T-helper 1 cell treated with Interleukin-12 subunit alpha and Interleukin-12 subunit beta and Interleukin-4 antibody, amounts not matched to agents 30 μg/mL and 1 μg/mL, for 36 hours (primary cell): ENCODE measurements at regions not wholly inside any gene's neighbourhood (a gene's known extent, or its start where the extent isn't known, plus 50 kb on each side); places are given as distances from the start of the nearest gene placed in this dataset.

Experiments
- H3K27ac Mint-ChIP-seq: one replicate; pipeline ENCODE4 v1.8.0; 2021; ENCODE audit warnings: mild to moderate bottlenecking, mixed read lengths
- H3K27me3 Mint-ChIP-seq: one replicate; pipeline ENCODE4 v1.8.0; 2021; ENCODE audit warnings: low read depth, mixed read lengths
- H3K36me3 Mint-ChIP-seq: one replicate; pipeline ENCODE4 v1.8.0; 2021; ENCODE audit warnings: low read depth, mixed read lengths
- H3K4me1 Mint-ChIP-seq: one replicate; pipeline ENCODE4 v1.8.0; 2021; ENCODE audit warnings: low read depth, mixed read lengths
- H3K4me3 Mint-ChIP-seq: one replicate; pipeline ENCODE4 v1.8.0; 2021; ENCODE audit warnings: mild to moderate bottlenecking, moderate library complexity, mixed read lengths
- H3K9me3 Mint-ChIP-seq: one replicate; pipeline ENCODE4 v1.8.0; 2021; ENCODE audit warnings: mixed read lengths

DNA sequence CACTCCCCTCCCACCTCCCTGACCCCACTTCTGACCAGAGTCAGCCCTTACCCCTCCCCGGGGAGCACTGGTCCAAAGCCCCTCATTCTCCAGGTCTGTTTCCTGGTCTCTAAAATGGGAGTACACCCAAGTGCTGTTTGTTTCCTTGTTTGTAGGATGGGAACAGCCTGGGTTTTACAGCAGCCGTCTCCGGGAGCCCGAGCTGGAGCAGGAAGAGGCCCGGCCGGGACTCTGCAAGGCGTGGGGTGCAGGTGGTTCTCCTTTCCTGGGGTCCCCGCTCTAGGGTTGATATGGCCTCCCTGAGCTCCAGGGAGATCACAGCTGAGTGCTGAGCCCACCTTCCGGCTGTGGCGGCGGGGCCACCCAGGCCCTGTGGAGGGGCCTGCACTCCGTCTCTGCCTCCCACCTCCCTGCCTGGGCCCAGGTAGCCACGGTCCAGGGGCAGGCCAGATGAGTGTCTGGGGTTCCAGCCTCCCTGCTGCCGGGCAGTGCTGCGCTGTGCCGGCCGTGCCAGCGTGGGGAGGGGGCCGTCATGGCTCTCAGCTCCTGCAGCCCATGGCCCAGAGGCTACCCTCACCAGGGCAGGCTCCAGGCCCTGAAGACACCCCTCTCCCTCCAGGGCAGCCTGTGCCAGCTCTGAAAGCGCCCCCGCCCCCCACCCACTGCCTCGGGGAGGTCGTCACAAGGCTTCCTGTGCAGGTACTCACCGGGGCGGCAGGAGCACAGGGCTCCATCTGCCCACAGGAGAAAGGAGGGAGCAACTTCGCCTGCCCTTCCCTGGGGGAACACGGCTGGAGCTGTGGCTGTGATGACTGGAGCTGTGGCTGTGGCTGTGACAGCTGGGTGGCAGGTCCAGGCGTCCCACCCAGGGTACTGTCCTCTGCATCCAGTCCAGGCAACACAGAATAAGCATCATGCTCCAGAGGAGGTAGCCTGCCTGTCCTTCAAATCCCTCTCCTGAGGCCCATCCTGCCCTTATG lies 98.8 kb downstream of the ADRA2C start:
- no peaks in the 10 kb centered on the region for H3K4me1 Mint-ChIP-seq
- H3K4me3 Mint-ChIP-seq = no peak overlapping the region
- H3K27me3 Mint-ChIP-seq = no peaks in the 10 kb centered on the region
- no peaks in the 10 kb centered on the region for H3K9me3 Mint-ChIP-seq
- no peak overlapping the region for H3K27ac Mint-ChIP-seq
- no peaks in the 10 kb centered on the region for H3K36me3 Mint-ChIP-seq

GRCh38 chr4:3865986-3866812 lies 100.0 kb downstream of the ADRA2C start:
- peaks cover 11% of the 10 kb centered on the region for H3K27me3 Mint-ChIP-seq
- no peak overlapping the region for H3K27ac Mint-ChIP-seq
- H3K4me1 Mint-ChIP-seq = no peaks in the 10 kb centered on the region
- no peaks in the 10 kb centered on the region for H3K36me3 Mint-ChIP-seq
- H3K4me3 Mint-ChIP-seq = no peak overlapping the region
- H3K9me3 Mint-ChIP-seq = no peaks in the 10 kb centered on the region

DNA sequence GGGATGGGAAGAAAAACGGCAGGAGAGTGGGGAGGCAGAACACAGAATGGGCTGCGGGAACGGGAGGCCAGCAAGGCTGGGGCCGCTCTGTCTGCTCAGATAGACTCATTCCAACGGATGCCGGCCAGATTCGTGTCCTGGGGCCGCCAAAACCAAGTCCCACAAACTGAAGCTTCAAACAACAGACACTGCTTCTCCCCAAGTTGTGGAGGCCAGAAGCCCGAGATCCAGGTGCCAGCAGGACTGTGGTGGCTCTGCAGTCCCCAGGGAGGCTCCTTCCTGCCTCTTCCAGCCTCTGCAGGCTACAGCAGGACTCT lies 100.6 kb downstream of the ADRA2C start:
- Mint-ChIP-seq H3K9me3 (no peaks in the 10 kb centered on the region), H3K4me3 (no peak overlapping the region), H3K27me3 (peaks cover 12% of the 10 kb centered on the region), H3K4me1 (no peaks in the 10 kb centered on the region), H3K27ac (no peak overlapping the region), H3K36me3 (no peaks in the 10 kb centered on the region)

- Mint-ChIP-seq H3K36me3 (no peaks in the 10 kb centered on the region), H3K27me3 (peaks cover 12% of the 10 kb centered on the region), H3K27ac (no peak overlapping the region), H3K4me3 (no peak overlapping the region), H3K9me3 (no peaks in the 10 kb centered on the region), H3K4me1 (no peaks in the 10 kb centered on the region)
Observed at GRCh38 chr4:3867403-3868100, 101.4 kb downstream of the ADRA2C start.

DNA sequence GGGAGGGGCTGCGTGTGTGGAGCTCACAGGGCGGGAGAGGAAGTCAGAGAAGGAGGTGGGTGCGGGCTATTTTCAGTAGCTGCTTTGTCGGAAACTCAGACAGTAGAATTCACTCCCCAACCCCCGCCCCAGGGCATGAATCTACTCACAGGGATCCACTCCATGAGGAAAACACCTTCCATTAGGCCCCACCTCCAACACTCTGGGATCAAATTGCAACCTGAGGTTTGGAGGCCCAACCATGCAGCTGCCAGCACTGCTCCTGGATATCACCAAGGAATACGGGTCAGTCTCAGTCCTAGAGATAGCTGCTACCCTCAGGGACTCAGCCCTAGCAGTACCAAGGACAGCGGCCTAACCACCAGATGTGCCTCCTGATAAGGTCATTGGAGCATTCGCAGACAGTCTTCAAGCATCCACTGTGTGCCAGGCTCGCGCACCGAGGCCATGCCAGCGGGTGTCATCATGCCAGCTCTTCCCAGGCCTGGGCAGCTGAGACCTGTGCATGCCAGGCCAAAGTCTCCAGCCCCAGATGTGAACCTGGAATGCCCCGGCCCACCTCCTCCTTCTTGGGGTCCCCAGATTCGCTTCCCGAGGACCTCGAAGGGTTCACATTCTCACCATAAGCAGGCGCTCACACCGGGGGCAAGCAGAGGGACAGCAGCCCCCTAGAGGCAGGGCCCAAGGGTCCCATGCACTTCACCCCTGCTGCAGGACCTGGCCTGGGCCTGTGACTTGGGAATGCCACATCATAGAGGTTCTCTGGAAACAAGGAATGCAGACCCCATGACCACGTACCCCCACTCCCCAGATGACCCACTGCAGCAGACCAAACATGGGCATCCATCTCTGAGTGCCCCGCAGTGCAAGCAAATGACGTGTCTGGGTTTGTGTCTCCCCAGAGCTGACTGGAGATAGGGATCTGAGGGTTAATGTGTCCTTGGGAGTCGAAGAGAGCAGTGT lies 102.3 kb downstream of the ADRA2C start:
- H3K27me3 Mint-ChIP-seq = peaks cover 18% of the 10 kb centered on the region
- H3K4me3 Mint-ChIP-seq = no peak overlapping the region

GRCh38 chr4:3869174-3869572 lies 103.0 kb downstream of the ADRA2C start:
- H3K4me1 Mint-ChIP-seq = no peaks in the 10 kb centered on the region
- H3K36me3 Mint-ChIP-seq = no peaks in the 10 kb centered on the region
- H3K27ac Mint-ChIP-seq = no peak overlapping the region
- peaks cover 18% of the 10 kb centered on the region for H3K27me3 Mint-ChIP-seq
- no peak overlapping the region for H3K4me3 Mint-ChIP-seq
- no peaks in the 10 kb centered on the region for H3K9me3 Mint-ChIP-seq

More for the DNA sequence above, 102.3 kb downstream of the ADRA2C start:
- Mint-ChIP-seq H3K9me3 (no peaks in the 10 kb centered on the region), H3K4me1 (no peaks in the 10 kb centered on the region), H3K27ac (no peak overlapping the region), H3K36me3 (no peaks in the 10 kb centered on the region)

- peaks cover 23% of the 10 kb centered on the region for H3K27me3 Mint-ChIP-seq
Observed at GRCh38 chr4:3869661-3870566, 103.7 kb downstream of the ADRA2C start.

GRCh38 chr4:3870567-3870962 lies 104.4 kb downstream of the ADRA2C start:
- H3K36me3 Mint-ChIP-seq = no peaks in the 10 kb centered on the region
- H3K9me3 Mint-ChIP-seq = no peaks in the 10 kb centered on the region
- no peaks in the 10 kb centered on the region for H3K4me1 Mint-ChIP-seq
- H3K4me3 Mint-ChIP-seq = no peak overlapping the region
- H3K27me3 Mint-ChIP-seq = peaks cover 25% of the 10 kb centered on the region
- no peak overlapping the region for H3K27ac Mint-ChIP-seq

More at GRCh38 chr4:3869661-3870566, 103.7 kb downstream of the ADRA2C start:
- Mint-ChIP-seq H3K27ac (no peak overlapping the region), H3K4me3 (no peak overlapping the region), H3K36me3 (no peaks in the 10 kb centered on the region), H3K4me1 (no peaks in the 10 kb centered on the region), H3K9me3 (no peaks in the 10 kb centered on the region)

GRCh38 chr4:3871181-3871852 lies 105.1 kb downstream of the ADRA2C start:
- Mint-ChIP-seq H3K4me1 (no peaks in the 10 kb centered on the region), H3K36me3 (no peaks in the 10 kb centered on the region), H3K4me3 (no peak overlapping the region), H3K27ac (no peak overlapping the region), H3K9me3 (no peaks in the 10 kb centered on the region), H3K27me3 (peaks cover 27% of the 10 kb centered on the region)

DNA sequence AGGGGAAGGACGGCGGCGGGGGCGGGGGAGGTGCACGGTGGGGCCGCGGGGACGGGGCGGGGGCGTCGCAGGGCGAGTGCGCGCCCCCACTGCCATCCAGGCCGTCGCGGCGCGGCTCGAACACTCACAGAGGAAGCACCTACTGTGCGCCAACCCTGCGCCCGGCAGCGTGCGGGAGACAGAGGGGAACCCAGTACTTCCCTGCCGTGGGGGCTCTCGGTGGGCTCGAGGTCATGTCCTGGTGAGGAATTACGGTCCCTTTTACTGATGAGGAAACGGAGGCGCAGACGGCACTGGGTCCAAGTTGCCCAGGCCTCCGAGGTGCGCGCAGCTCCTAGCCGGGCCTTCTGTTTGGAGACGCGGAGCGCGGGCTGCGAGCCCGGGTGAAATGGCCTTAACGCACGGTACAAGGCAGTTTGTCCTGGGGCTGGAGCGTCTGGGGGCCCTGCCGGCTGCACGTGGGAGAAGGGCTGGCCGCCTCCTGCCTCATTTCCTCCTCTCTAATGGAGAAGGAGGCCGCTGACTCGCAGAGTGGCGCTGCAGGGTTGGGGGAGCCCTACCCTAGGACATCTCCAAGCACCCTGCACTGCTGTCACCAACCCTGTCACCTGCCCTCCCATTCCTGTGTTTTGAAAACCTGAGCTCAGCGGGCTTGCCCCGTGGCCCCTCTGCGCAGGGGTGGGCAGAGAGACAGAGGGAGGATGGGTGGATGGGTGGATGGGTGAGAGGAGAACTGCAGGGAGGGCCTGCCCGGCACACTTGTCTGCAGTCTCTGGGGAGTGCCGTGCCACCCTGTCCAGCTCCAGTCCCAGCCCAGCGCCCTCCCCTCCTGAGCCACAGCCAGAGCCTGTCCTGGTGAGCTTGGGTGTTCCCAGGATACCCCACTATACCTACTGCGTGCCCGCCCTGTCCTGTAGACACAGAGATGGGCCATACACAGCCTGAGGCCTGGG lies 106.0 kb downstream of the ADRA2C start:
- Mint-ChIP-seq H3K4me3 (no peak overlapping the region), H3K4me1 (no peaks in the 10 kb centered on the region), H3K36me3 (no peaks in the 10 kb centered on the region), H3K27me3 (peaks cover 27% of the 10 kb centered on the region), H3K9me3 (no peaks in the 10 kb centered on the region), H3K27ac (no peak overlapping the region)

DNA sequence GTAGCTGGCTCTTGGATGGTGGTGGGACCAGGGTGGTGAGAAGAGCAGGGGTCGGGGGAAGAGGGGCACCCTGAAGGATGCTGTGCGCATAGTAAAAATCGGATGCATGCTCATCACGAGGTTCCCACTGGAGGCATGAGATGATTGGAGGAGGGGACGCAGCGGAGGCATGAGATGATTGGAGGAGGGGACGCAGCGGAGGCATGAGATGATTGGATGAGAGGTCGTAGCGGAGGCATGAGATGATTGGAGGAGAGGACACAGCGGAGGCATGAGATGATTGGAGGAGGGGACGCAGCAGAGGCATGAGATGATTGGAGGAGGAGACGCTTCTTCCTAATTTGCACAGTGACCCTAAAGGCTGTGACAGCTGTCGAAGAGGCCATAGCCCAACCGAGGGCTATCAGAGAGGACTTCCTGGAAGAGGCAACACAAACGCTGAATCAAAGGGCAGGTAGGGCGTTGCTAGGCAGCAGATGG lies 106.7 kb downstream of the ADRA2C start:
- H3K27ac Mint-ChIP-seq = no peak overlapping the region
- no peak overlapping the region for H3K4me3 Mint-ChIP-seq
- H3K9me3 Mint-ChIP-seq = no peaks in the 10 kb centered on the region
- no peaks in the 10 kb centered on the region for H3K36me3 Mint-ChIP-seq
- H3K4me1 Mint-ChIP-seq = no peaks in the 10 kb centered on the region
- H3K27me3 Mint-ChIP-seq = peaks cover 34% of the 10 kb centered on the region
